ENCODE measurements at regions not wholly inside any gene's neighbourhood (a gene's known extent, or its start where the extent isn't known, plus 50 kb on each side); places are given as distances from the start of the nearest gene placed in this dataset.

DNA sequence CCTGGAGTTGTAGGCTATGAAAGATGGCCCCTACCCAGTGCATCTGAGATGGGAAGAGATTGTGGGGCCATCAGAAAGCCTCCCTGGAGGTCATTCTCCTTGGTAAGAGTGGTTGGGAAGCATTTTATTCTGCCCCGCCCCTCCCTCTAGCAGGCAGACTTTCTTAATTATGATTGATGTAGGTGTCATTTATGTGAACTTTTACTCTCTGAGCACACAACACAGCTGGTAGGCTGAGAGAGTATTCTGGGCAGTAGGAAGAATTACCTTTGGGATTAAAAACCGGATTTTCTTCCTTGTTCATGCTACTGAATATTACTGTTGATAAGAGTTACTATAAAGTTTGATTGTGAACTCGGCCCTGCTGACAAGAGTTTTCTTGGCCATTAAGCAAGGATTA lies 266.8 kb downstream of the TTC6 start:
- TF ChIP-seq POLR2AphosphoS5 (IDR thresholded peaks at IDR 0.05) (no peak), TAF1 (IDR thresholded peaks at IDR 0.05; ENCODE audit: low read depth) (no peak), SMC3 (conservative IDR thresholded peaks at IDR 0.05; ENCODE audit: poor library complexity) (no peak), EP300 (conservative IDR thresholded peaks at IDR 0.05; ENCODE audit: poor library complexity, severe bottlenecking) (no peak), MXI1 (conservative IDR thresholded peaks at IDR 0.05; ENCODE audit: poor library complexity, severe bottlenecking) (no peak), RAD21 (conservative IDR thresholded peaks at IDR 0.05) (no peak), EZH2 (IDR thresholded peaks at IDR 0.05; ENCODE audit: borderline replicate concordance, insufficient read depth, low read length, poor library complexity, severe bottlenecking) (no peak)
- TF ChIP-seq, protein P1, sequence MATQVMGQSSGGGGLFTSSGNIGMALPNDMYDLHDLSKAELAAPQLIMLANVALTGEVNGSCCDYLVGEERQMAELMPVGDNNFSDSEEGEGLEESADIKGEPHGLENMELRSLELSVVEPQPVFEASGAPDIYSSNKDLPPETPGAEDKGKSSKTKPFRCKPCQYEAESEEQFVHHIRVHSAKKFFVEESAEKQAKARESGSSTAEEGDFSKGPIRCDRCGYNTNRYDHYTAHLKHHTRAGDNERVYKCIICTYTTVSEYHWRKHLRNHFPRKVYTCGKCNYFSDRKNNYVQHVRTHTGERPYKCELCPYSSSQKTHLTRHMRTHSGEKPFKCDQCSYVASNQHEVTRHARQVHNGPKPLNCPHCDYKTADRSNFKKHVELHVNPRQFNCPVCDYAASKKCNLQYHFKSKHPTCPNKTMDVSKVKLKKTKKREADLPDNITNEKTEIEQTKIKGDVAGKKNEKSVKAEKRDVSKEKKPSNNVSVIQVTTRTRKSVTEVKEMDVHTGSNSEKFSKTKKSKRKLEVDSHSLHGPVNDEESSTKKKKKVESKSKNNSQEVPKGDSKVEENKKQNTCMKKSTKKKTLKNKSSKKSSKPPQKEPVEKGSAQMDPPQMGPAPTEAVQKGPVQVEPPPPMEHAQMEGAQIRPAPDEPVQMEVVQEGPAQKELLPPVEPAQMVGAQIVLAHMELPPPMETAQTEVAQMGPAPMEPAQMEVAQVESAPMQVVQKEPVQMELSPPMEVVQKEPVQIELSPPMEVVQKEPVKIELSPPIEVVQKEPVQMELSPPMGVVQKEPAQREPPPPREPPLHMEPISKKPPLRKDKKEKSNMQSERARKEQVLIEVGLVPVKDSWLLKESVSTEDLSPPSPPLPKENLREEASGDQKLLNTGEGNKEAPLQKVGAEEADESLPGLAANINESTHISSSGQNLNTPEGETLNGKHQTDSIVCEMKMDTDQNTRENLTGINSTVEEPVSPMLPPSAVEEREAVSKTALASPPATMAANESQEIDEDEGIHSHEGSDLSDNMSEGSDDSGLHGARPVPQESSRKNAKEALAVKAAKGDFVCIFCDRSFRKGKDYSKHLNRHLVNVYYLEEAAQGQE (IDR thresholded peaks at IDR 0.05; ENCODE audit: borderline replicate concordance) = no peak
- TF ChIP-seq, protein P2, sequence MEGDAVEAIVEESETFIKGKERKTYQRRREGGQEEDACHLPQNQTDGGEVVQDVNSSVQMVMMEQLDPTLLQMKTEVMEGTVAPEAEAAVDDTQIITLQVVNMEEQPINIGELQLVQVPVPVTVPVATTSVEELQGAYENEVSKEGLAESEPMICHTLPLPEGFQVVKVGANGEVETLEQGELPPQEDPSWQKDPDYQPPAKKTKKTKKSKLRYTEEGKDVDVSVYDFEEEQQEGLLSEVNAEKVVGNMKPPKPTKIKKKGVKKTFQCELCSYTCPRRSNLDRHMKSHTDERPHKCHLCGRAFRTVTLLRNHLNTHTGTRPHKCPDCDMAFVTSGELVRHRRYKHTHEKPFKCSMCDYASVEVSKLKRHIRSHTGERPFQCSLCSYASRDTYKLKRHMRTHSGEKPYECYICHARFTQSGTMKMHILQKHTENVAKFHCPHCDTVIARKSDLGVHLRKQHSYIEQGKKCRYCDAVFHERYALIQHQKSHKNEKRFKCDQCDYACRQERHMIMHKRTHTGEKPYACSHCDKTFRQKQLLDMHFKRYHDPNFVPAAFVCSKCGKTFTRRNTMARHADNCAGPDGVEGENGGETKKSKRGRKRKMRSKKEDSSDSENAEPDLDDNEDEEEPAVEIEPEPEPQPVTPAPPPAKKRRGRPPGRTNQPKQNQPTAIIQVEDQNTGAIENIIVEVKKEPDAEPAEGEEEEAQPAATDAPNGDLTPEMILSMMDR (IDR thresholded peaks at IDR 0.05; ENCODE audit: poor library complexity, severe bottlenecking) = no peak
- no peak overlapping the region for H3K4me3 ChIP-seq (ENCODE audit: low read length)
- H3K27ac ChIP-seq (ENCODE audit: low read length) = no peak overlapping the region
- H3K79me2 ChIP-seq (replicated peaks; ENCODE audit: insufficient read depth, low read length) = no peaks in the 10 kb centered on the region
- H3K27me3 ChIP-seq (ENCODE audit: insufficient read depth, low read depth, low read length) = no peaks in the 10 kb centered on the region
- H2AFZ ChIP-seq (ENCODE audit: low read depth, low read length) = no peak overlapping the region
- H3K4me2 ChIP-seq (ENCODE audit: low read length) = no peak overlapping the region
- H3K36me3 ChIP-seq (ENCODE audit: insufficient read depth, low read length) = no peaks in the 10 kb centered on the region
- H4K20me1 ChIP-seq (ENCODE audit: insufficient read depth) = no peaks in the 10 kb centered on the region
- no peaks in the 10 kb centered on the region for H3F3A ChIP-seq (ENCODE audit: insufficient read depth, low read length, poor library complexity, severe bottlenecking)
- no peak overlapping the region for H3K9ac ChIP-seq (ENCODE audit: low read length)
- no peaks in the 10 kb centered on the region for H3K9me2 ChIP-seq (ENCODE audit: insufficient read depth, low read length)
- H3K9me3 ChIP-seq (ENCODE audit: low read length) = no peaks in the 10 kb centered on the region

DNA sequence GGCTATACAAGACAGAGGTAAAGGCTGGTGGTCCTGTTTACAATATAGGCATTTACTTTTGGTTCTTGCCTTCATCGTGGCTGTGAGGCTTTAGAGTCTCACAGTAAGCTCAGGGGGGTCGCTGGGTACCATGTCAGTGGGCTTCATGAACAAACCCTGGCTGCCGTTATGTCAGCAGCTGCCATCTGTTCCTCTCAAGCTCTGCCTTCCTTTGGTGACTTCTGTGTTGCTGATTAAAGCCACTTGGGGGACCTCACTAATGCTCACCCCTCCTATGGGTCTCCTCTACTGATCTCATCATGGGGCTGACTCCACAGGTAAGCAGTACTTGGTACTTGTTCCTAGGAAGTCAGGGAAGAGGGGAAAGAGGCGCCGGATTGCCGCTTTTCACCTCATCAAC lies 268.7 kb downstream of the TTC6 start:
- Histone ChIP-seq H3K9me3 (ENCODE audit: low read length) (no peaks in the 10 kb centered on the region), H3K9me2 (ENCODE audit: insufficient read depth, low read length) (no peaks in the 10 kb centered on the region), H3F3A (ENCODE audit: insufficient read depth, low read length, poor library complexity, severe bottlenecking) (no peaks in the 10 kb centered on the region), H3K79me2 (replicated peaks; ENCODE audit: insufficient read depth, low read length) (no peaks in the 10 kb centered on the region), H3K9ac (ENCODE audit: low read length) (no peak overlapping the region), H3K36me3 (ENCODE audit: insufficient read depth, low read length) (no peaks in the 10 kb centered on the region), H3K27me3 (ENCODE audit: insufficient read depth, low read depth, low read length) (no peaks in the 10 kb centered on the region), H3K27ac (ENCODE audit: low read length) (no peak overlapping the region), H2AFZ (ENCODE audit: low read depth, low read length) (no peak overlapping the region), H3K4me3 (ENCODE audit: low read length) (no peak overlapping the region), H3K4me2 (ENCODE audit: low read length) (no peak overlapping the region), H4K20me1 (ENCODE audit: insufficient read depth) (no peaks in the 10 kb centered on the region)
- TF ChIP-seq, protein P1 (IDR thresholded peaks at IDR 0.05; ENCODE audit: borderline replicate concordance) = no peak
- TF ChIP-seq EZH2 (IDR thresholded peaks at IDR 0.05; ENCODE audit: borderline replicate concordance, insufficient read depth, low read length, poor library complexity, severe bottlenecking) = no peak

Measured in neural cell (in vitro differentiated cells).